B cell (primary cell): ENCODE measurements at regions not wholly inside any gene's neighbourhood (a gene's known extent, or its start where the extent isn't known, plus 50 kb on each side); places are given as distances from the start of the nearest gene placed in this dataset.

ENCODE experiments used
- CTCF ChIP-seq: fragments of 200-600 bp; IDR thresholded peaks from one replicate; pipeline ENCODE4 v1.8.0; 2022; ENCODE audit warnings: antibody characterized with exemption, mild to moderate bottlenecking
- EZH2 ChIP-seq: IDR thresholded peaks from 2 replicates; pipeline ENCODE4 v1.6.1; 2012; ENCODE audit warnings: borderline replicate concordance, low read depth, mild to moderate bottlenecking, moderate library complexity, low read length; ENCODE audit not compliant: insufficient read depth, poor library complexity, severe bottlenecking

GRCh38 chr4:24180586-24180985 lies 290.7 kb upstream of the PPARGC1A start:
- no peak for TF ChIP-seq CTCF
- no peak for TF ChIP-seq EZH2
